Heart left ventricle (tissue), 13 donors: ENCODE measurements at regions not wholly inside any gene's neighbourhood (a gene's known extent, or its start where the extent isn't known, plus 50 kb on each side); places are given as distances from the start of the nearest gene placed in this dataset.

Experiments
- POLR2A ChIP-seq, 2 donors: fragments of 450-650 bp; IDR thresholded peaks; one replicate each; pipeline ENCODE4 v1.6.1; 2017; ENCODE audit warnings: antibody characterized with exemption in 2 of 2, mild to moderate bottlenecking in 2 of 2, moderate library complexity in 2 of 2
- TF ChIP-seq, protein P1 (sequence below), 12 donors: fragments of 200-600 bp; sonication (generic) in 4 of 12; IDR thresholded peaks; one replicate each; pipeline versions ENCODE4 v1.5.0 to v1.8.0; 2018 to 2022; ENCODE audit warnings: antibody characterized with exemption in 12 of 12, mild to moderate bottlenecking in 5 of 12
- donor health status: ischemic (EF 13 %, LVEDD 7.1; RV severe dilation, severe dysfunction).
- donor health status: DM: no; HTN: yes; CAD: no.
- donor health status: DM: no; HTN: no; CAD: no.
- donor health status: ischemic (EF 25% LVEDD 6.9; RV normal size, moderate dysfunction).
- donor health status: ischemic (EF 25% LVEDD 5.7; RV mildly dilated, moderate dysfunction).
- donor health status: ischemic (EF 35%, LVEDD 5.7; RV mildly dilated, moderate dysfunction).
- donor health status: nonischemic (EF 11% LVEDD 7.7; RV severe dilation, severe dysfunction).
- donor health status: DM: yes; HTN: yes; CAD: no.
- donor health status: PGD.
- donor health status: ischemic (EF 29% LVEDD 5.4; RV normal size, mild dysfunction).
- donor health status: nonischemic (EF 23%, LVEDD 6.1; RV moderate dilation, normal function).

GRCh38 chr1:221066351-221067001 lies 187.2 kb downstream of the HLX start:
- TF ChIP-seq, protein P1, sequence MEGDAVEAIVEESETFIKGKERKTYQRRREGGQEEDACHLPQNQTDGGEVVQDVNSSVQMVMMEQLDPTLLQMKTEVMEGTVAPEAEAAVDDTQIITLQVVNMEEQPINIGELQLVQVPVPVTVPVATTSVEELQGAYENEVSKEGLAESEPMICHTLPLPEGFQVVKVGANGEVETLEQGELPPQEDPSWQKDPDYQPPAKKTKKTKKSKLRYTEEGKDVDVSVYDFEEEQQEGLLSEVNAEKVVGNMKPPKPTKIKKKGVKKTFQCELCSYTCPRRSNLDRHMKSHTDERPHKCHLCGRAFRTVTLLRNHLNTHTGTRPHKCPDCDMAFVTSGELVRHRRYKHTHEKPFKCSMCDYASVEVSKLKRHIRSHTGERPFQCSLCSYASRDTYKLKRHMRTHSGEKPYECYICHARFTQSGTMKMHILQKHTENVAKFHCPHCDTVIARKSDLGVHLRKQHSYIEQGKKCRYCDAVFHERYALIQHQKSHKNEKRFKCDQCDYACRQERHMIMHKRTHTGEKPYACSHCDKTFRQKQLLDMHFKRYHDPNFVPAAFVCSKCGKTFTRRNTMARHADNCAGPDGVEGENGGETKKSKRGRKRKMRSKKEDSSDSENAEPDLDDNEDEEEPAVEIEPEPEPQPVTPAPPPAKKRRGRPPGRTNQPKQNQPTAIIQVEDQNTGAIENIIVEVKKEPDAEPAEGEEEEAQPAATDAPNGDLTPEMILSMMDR (IDR thresholded peaks at IDR 0.05), result no peak
- no peak for TF ChIP-seq POLR2A (IDR thresholded peaks at IDR 0.05)
